ENCODE measurements at regions not wholly inside any gene's neighbourhood (a gene's known extent, or its start where the extent isn't known, plus 50 kb on each side); places are given as distances from the start of the nearest gene placed in this dataset.

- no peak overlapping the region for H3K4me3 ChIP-seq (ENCODE audit: low read length in 2 of 2)
- H2BK5ac ChIP-seq (ENCODE audit: low read length): peak overlapping the region; percentile 93
- peak overlapping the region; percentile 80 for H3K23ac ChIP-seq (ENCODE audit: low read depth, low read length, poor library complexity)
- no peak overlapping the region for H4K91ac ChIP-seq (ENCODE audit: low read depth, low read length, poor library complexity)
- no peak overlapping the region for H2BK12ac ChIP-seq (ENCODE audit: low read length)
- no peak overlapping the region for H3K4me2 ChIP-seq (ENCODE audit: insufficient read depth, low read length, poor library complexity, severe bottlenecking)
- H3K14ac ChIP-seq (ENCODE audit: low read length): peak overlapping the region; percentile 17
- peak overlapping the region; percentile 44 for H3K18ac ChIP-seq (ENCODE audit: low read length)
- H3K27me3 ChIP-seq (ENCODE audit: control insufficient read depth in 3 of 3, insufficient read depth in 3 of 3, low read depth in 1 of 3, low read length in 3 of 3): no peaks in the 10 kb centered on the region
- H3K9me3 ChIP-seq (replicated peaks in 1 of 2; ENCODE audit: control insufficient read depth in 2 of 2, insufficient read depth in 1 of 2, low read depth in 1 of 2, low read length in 2 of 2): peaks cover 1 to 4% of the 10 kb centered on the region in 2 donors
- H3K4ac ChIP-seq (ENCODE audit: low read length): no peak overlapping the region
- H2AFZ ChIP-seq (ENCODE audit: low read length): peak overlapping the region; percentile 89
- H2AK5ac ChIP-seq (ENCODE audit: low read depth, low read length): peak overlapping the region; percentile 88
- H3K9ac ChIP-seq (ENCODE audit: low read depth, low read length, poor library complexity): no peak overlapping the region
- no CpG with 5 or more reads among the region's 8 CpGs for WGBS, 2 donors (ENCODE audit: extremely low coverage in 2 of 2, insufficient read length in 2 of 2, insufficient replicate concordance in 1 of 2)
- no peak overlapping the region for H2BK120ac ChIP-seq (ENCODE audit: low read depth, low read length)
- H3K36me3 ChIP-seq (replicated peaks in 1 of 2; ENCODE audit: control insufficient read depth in 2 of 2, insufficient read depth in 2 of 2, low read length in 2 of 2): no peaks in the 10 kb centered on the region
- no peak overlapping the region for H4K8ac ChIP-seq (ENCODE audit: low read depth, low read length)
- peak overlapping the region; percentile 99 for H2BK15ac ChIP-seq (ENCODE audit: low read length)
- no peak overlapping the region for H3K27ac ChIP-seq (replicated peaks; ENCODE audit: low read length)
- peaks cover 2% of the 10 kb centered on the region for H3K79me1 ChIP-seq (ENCODE audit: low read depth, low read length)
- peaks cover under 1 to 5% of the 10 kb centered on the region in 2 donors for H3K4me1 ChIP-seq (ENCODE audit: control insufficient read depth in 2 of 2, insufficient read depth in 1 of 2, low read depth in 1 of 2, low read length in 2 of 2)
- no peak for DNase-seq (ENCODE audit: low spot score)
Observed at GRCh38 chr11:70756341-70756740, 358.0 kb downstream of the CTTN start.

GRCh38 chr11:70756756-70757155 is 358.4 kb downstream of the CTTN start:
- H3K36me3 ChIP-seq (replicated peaks in 1 of 2; ENCODE audit: control insufficient read depth in 2 of 2, insufficient read depth in 2 of 2, low read length in 2 of 2): no peaks in the 10 kb centered on the region
- DNase-seq (ENCODE audit: low spot score): no peak
- no CpG with 5 or more reads among the region's 7 CpGs for WGBS, 2 donors (ENCODE audit: extremely low coverage in 2 of 2, insufficient read length in 2 of 2, insufficient replicate concordance in 1 of 2)

DNA sequence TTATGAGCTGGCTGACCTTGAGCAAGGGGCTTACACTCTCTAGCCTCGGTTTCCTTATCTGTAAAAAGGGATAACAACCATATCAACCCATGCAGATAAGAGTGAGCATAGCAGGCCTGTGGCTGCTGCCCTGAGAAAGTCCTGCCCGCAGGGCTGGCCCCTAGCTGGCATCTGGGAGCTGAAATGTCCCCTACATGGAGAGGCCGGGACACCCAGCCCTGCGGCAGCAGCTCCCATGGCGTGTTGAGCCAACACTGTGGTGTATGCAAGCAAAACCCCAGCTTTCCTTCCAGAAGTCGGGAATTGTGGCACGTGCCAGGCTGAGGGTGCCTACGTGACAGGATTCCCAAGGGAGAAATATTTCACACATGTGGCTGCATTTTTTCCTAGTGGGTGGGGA is 358.9 kb downstream of the CTTN start:
- DNase-seq (ENCODE audit: low spot score): no peak
- H3K4me2 ChIP-seq (ENCODE audit: insufficient read depth, low read length, poor library complexity, severe bottlenecking): no peak overlapping the region
- peaks cover 2% of the 10 kb centered on the region for H3K79me1 ChIP-seq (ENCODE audit: low read depth, low read length)
- H2AK5ac ChIP-seq (ENCODE audit: low read depth, low read length): no peak overlapping the region
- H3K27ac ChIP-seq (replicated peaks; ENCODE audit: low read length): no peak overlapping the region
- H3K23ac ChIP-seq (ENCODE audit: low read depth, low read length, poor library complexity): no peak overlapping the region
- no peak overlapping the region for H2BK12ac ChIP-seq (ENCODE audit: low read length)
- no peak overlapping the region for H2BK120ac ChIP-seq (ENCODE audit: low read depth, low read length)
- no peak overlapping the region for H2BK15ac ChIP-seq (ENCODE audit: low read length)
- H3K4me3 ChIP-seq (ENCODE audit: low read length in 2 of 2): no peak overlapping the region
- no peak overlapping the region for H3K4ac ChIP-seq (ENCODE audit: low read length)
- H4K8ac ChIP-seq (ENCODE audit: low read depth, low read length): no peak overlapping the region
- H3K9ac ChIP-seq (ENCODE audit: low read depth, low read length, poor library complexity): no peak overlapping the region
- H2BK5ac ChIP-seq (ENCODE audit: low read length): no peak overlapping the region
- no peaks in the 10 kb centered on the region for H3K36me3 ChIP-seq (replicated peaks in 1 of 2; ENCODE audit: control insufficient read depth in 2 of 2, insufficient read depth in 2 of 2, low read length in 2 of 2)
- H4K91ac ChIP-seq (ENCODE audit: low read depth, low read length, poor library complexity): no peak overlapping the region
- peaks cover 0 to 2% of the 10 kb centered on the region in 2 donors for H3K9me3 ChIP-seq (replicated peaks in 1 of 2; ENCODE audit: control insufficient read depth in 2 of 2, insufficient read depth in 1 of 2, low read depth in 1 of 2, low read length in 2 of 2)
- H3K14ac ChIP-seq (ENCODE audit: low read length): no peak overlapping the region
- H2AFZ ChIP-seq (ENCODE audit: low read length): no peak overlapping the region
- peaks cover 5 to 6% of the 10 kb centered on the region in 2 donors for H3K4me1 ChIP-seq (ENCODE audit: control insufficient read depth in 2 of 2, insufficient read depth in 1 of 2, low read depth in 1 of 2, low read length in 2 of 2)
- no CpG with 5 or more reads among the region's 8 CpGs for WGBS, 2 donors (ENCODE audit: extremely low coverage in 2 of 2, insufficient read length in 2 of 2, insufficient replicate concordance in 1 of 2)
- H3K27me3 ChIP-seq (ENCODE audit: control insufficient read depth in 3 of 3, insufficient read depth in 3 of 3, low read depth in 1 of 3, low read length in 3 of 3): no peaks in the 10 kb centered on the region
- no peak overlapping the region for H3K18ac ChIP-seq (ENCODE audit: low read length)

More at GRCh38 chr11:70756756-70757155, 358.4 kb downstream of the CTTN start:
- Histone ChIP-seq H2AFZ (ENCODE audit: low read length) (peak overlapping the region; percentile 89), H3K4me1 (ENCODE audit: control insufficient read depth in 2 of 2, insufficient read depth in 1 of 2, low read depth in 1 of 2, low read length in 2 of 2) (peaks cover 5% of the 10 kb centered on the region in 2 donors), H3K27ac (replicated peaks; ENCODE audit: low read length) (no peak overlapping the region), H3K14ac (ENCODE audit: low read length) (peak overlapping the region; percentile 17), H3K23ac (ENCODE audit: low read depth, low read length, poor library complexity) (peak overlapping the region; percentile 80), H2AK5ac (ENCODE audit: low read depth, low read length) (peak overlapping the region; percentile 88), H4K91ac (ENCODE audit: low read depth, low read length, poor library complexity) (no peak overlapping the region), H3K79me1 (ENCODE audit: low read depth, low read length) (peaks cover 2% of the 10 kb centered on the region), H4K8ac (ENCODE audit: low read depth, low read length) (no peak overlapping the region), H2BK12ac (ENCODE audit: low read length) (no peak overlapping the region), H3K9me3 (replicated peaks in 1 of 2; ENCODE audit: control insufficient read depth in 2 of 2, insufficient read depth in 1 of 2, low read depth in 1 of 2, low read length in 2 of 2) (peaks cover 2 to 3% of the 10 kb centered on the region in 2 donors), H3K18ac (ENCODE audit: low read length) (no peak overlapping the region), H3K27me3 (ENCODE audit: control insufficient read depth in 3 of 3, insufficient read depth in 3 of 3, low read depth in 1 of 3, low read length in 3 of 3) (no peaks in the 10 kb centered on the region), H2BK5ac (ENCODE audit: low read length) (peak overlapping the region; percentile 93), H3K9ac (ENCODE audit: low read depth, low read length, poor library complexity) (no peak overlapping the region), H3K4me3 (ENCODE audit: low read length in 2 of 2) (no peak overlapping the region), H2BK15ac (ENCODE audit: low read length) (peak overlapping the region; percentile 99), H3K4me2 (ENCODE audit: insufficient read depth, low read length, poor library complexity, severe bottlenecking) (no peak overlapping the region), H3K4ac (ENCODE audit: low read length) (no peak overlapping the region), H2BK120ac (ENCODE audit: low read depth, low read length) (no peak overlapping the region)

- Histone ChIP-seq H3K4me1 (ENCODE audit: control insufficient read depth in 2 of 2, insufficient read depth in 1 of 2, low read depth in 1 of 2, low read length in 2 of 2) (peaks cover 5 to 6% of the 10 kb centered on the region in 2 donors), H3K14ac (ENCODE audit: low read length) (no peak overlapping the region), H4K91ac (ENCODE audit: low read depth, low read length, poor library complexity) (no peak overlapping the region), H3K4ac (ENCODE audit: low read length) (no peak overlapping the region), H2BK5ac (ENCODE audit: low read length) (no peak overlapping the region), H3K36me3 (replicated peaks in 1 of 2; ENCODE audit: control insufficient read depth in 2 of 2, insufficient read depth in 2 of 2, low read length in 2 of 2) (no peaks in the 10 kb centered on the region), H2AFZ (ENCODE audit: low read length) (no peak overlapping the region), H3K4me2 (ENCODE audit: insufficient read depth, low read length, poor library complexity, severe bottlenecking) (no peak overlapping the region), H3K27me3 (ENCODE audit: control insufficient read depth in 3 of 3, insufficient read depth in 3 of 3, low read depth in 1 of 3, low read length in 3 of 3) (no peaks in the 10 kb centered on the region), H4K8ac (ENCODE audit: low read depth, low read length) (no peak overlapping the region), H3K23ac (ENCODE audit: low read depth, low read length, poor library complexity) (no peak overlapping the region), H2AK5ac (ENCODE audit: low read depth, low read length) (peak overlapping the region; percentile 28), H3K9me3 (replicated peaks in 1 of 2; ENCODE audit: control insufficient read depth in 2 of 2, insufficient read depth in 1 of 2, low read depth in 1 of 2, low read length in 2 of 2) (peaks cover 0 to 2% of the 10 kb centered on the region in 2 donors), H3K79me1 (ENCODE audit: low read depth, low read length) (peaks cover 2% of the 10 kb centered on the region), H2BK12ac (ENCODE audit: low read length) (no peak overlapping the region), H2BK15ac (ENCODE audit: low read length) (no peak overlapping the region), H3K18ac (ENCODE audit: low read length) (no peak overlapping the region), H2BK120ac (ENCODE audit: low read depth, low read length) (no peak overlapping the region), H3K4me3 (ENCODE audit: low read length in 2 of 2) (no peak overlapping the region), H3K9ac (ENCODE audit: low read depth, low read length, poor library complexity) (no peak overlapping the region), H3K27ac (replicated peaks; ENCODE audit: low read length) (no peak overlapping the region)
- DNase-seq (ENCODE audit: low spot score): no peak
- WGBS, 2 donors (ENCODE audit: extremely low coverage in 2 of 2, insufficient read length in 2 of 2, insufficient replicate concordance in 1 of 2): no CpG with 5 or more reads among the region's 20 CpGs
Observed at GRCh38 chr11:70758206-70758605, 359.9 kb downstream of the CTTN start.
